K562 (cell line): ENCODE measurements at regions not wholly inside any gene's neighbourhood (a gene's known extent, or its start where the extent isn't known, plus 50 kb on each side); places are given as distances from the start of the nearest gene placed in this dataset.

Experiments
- ARID2 ChIP-seq: fragments of 450-650 bp; IDR thresholded peaks from 2 replicates; pipeline ENCODE4 v1.6.1; 2017; ENCODE audit warnings: antibody characterized with exemption, mild to moderate bottlenecking
- ZNF274 ChIP-seq: IDR thresholded peaks from 2 replicates; pipeline ENCODE4 v1.6.1; 2011; ENCODE audit warnings: low read depth, mild to moderate bottlenecking, low read length, moderate library complexity, borderline replicate concordance
- TF ChIP-seq, protein P1 (sequence below): IDR thresholded peaks from 3 replicates; pipeline ENCODE4 v1.6.1; 2011; ENCODE audit warnings: borderline replicate concordance, mild to moderate bottlenecking; ENCODE audit not compliant: insufficient read length, insufficient read depth
- TF ChIP-seq, protein P2 (sequence below), 3 experiments: IDR thresholded peaks in 2 of 3; conservative IDR thresholded peaks in 1 of 3; 2 replicates each; pipeline ENCODE4 v1.5.1; 2011 to 2012; ENCODE audit warnings: low read length in 3 of 3, mild to moderate bottlenecking in 3 of 3, control low read depth in 2 of 3, improper control_type of control experiment in 1 of 3, inconsistent platforms in 1 of 3, low read depth in 1 of 3, mixed read lengths in 1 of 3, moderate library complexity in 1 of 3; ENCODE audit not compliant: insufficient read depth in 2 of 3

GRCh38 chr3:43197181-43197580, 89.2 kb upstream of the SNRK start:
- TF ChIP-seq, protein P1, sequence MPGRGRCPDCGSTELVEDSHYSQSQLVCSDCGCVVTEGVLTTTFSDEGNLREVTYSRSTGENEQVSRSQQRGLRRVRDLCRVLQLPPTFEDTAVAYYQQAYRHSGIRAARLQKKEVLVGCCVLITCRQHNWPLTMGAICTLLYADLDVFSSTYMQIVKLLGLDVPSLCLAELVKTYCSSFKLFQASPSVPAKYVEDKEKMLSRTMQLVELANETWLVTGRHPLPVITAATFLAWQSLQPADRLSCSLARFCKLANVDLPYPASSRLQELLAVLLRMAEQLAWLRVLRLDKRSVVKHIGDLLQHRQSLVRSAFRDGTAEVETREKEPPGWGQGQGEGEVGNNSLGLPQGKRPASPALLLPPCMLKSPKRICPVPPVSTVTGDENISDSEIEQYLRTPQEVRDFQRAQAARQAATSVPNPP = no peak
- TF ChIP-seq, protein P2, sequence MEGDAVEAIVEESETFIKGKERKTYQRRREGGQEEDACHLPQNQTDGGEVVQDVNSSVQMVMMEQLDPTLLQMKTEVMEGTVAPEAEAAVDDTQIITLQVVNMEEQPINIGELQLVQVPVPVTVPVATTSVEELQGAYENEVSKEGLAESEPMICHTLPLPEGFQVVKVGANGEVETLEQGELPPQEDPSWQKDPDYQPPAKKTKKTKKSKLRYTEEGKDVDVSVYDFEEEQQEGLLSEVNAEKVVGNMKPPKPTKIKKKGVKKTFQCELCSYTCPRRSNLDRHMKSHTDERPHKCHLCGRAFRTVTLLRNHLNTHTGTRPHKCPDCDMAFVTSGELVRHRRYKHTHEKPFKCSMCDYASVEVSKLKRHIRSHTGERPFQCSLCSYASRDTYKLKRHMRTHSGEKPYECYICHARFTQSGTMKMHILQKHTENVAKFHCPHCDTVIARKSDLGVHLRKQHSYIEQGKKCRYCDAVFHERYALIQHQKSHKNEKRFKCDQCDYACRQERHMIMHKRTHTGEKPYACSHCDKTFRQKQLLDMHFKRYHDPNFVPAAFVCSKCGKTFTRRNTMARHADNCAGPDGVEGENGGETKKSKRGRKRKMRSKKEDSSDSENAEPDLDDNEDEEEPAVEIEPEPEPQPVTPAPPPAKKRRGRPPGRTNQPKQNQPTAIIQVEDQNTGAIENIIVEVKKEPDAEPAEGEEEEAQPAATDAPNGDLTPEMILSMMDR (IDR thresholded peaks at IDR 0.05 in 2 of 3, conservative IDR thresholded peaks at IDR 0.05 in 1 of 3; ENCODE audit: insufficient read depth in 2 of 3, low read depth in 1 of 3, low read length in 3 of 3) = no peak
- TF ChIP-seq ZNF274 = no peak
- TF ChIP-seq ARID2 = no peak
